Neural crest cell (in vitro differentiated cells): ENCODE measurements at regions not wholly inside any gene's neighbourhood (a gene's known extent, or its start where the extent isn't known, plus 50 kb on each side); places are given as distances from the start of the nearest gene placed in this dataset.
"Not testable (repeated sequence)": the region's sequence is repeated elsewhere in the genome, so short reads cannot be mapped to it uniquely, and the experiment has no call there.

ENCODE experiments used
- DNase-seq: peaks from one replicate; pipeline ENCODE4 v3.0.0; 2021; ENCODE audit warnings: low read depth, mixed read lengths, low spot score
- H3K27ac Mint-ChIP-seq: one replicate; pipeline ENCODE4 v1.8.0; 2021; ENCODE audit warnings: mild to moderate bottlenecking, mixed read lengths; ENCODE audit not compliant: unreplicated experiment
- H3K27me3 Mint-ChIP-seq: 2 replicates; pipeline ENCODE4 v1.8.0; 2021; ENCODE audit warnings: low read depth, mild to moderate bottlenecking, mixed read lengths
- H3K36me3 Mint-ChIP-seq: 2 replicates; pipeline ENCODE4 v1.8.0; 2021; ENCODE audit warnings: low read depth, mild to moderate bottlenecking, mixed read lengths
- H3K4me1 Mint-ChIP-seq: 2 replicates; pipeline ENCODE4 v1.8.0; 2021; ENCODE audit warnings: mixed read lengths
- H3K4me3 Mint-ChIP-seq: one replicate; pipeline ENCODE4 v1.8.0; 2021; ENCODE audit warnings: mild to moderate bottlenecking, mixed read lengths
- H3K9me3 Mint-ChIP-seq: 2 replicates; pipeline ENCODE4 v1.8.0; 2021; ENCODE audit warnings: mixed read lengths
- CTCF ChIP-seq: fragments of 200-600 bp; sonication (generic); conservative IDR thresholded peaks from 2 replicates; pipeline ENCODE4 v1.5.0; 2021; ENCODE audit warnings: antibody characterized with exemption, mild to moderate bottlenecking

- Mint-ChIP-seq H3K4me1 (peaks cover 33% of the 10 kb centered on the region), H3K4me3 (no peak overlapping the region)
These were observed 57.6 kb upstream of the PPP2R3B start for GRCh38 chrX:444305-444704.

GRCh38 chrX:445727-446126 is 59.0 kb upstream of the PPP2R3B start:
- peaks cover 17% of the 10 kb centered on the region for H3K27me3 Mint-ChIP-seq

More at GRCh38 chrX:444305-444704, 57.6 kb upstream of the PPP2R3B start:
- Mint-ChIP-seq H3K9me3 (peaks cover 12% of the 10 kb centered on the region), H3K27me3 (peaks cover 17% of the 10 kb centered on the region), H3K36me3 (peaks cover 10% of the 10 kb centered on the region), H3K27ac (no peak overlapping the region)
- no peak for DNase-seq
- no peak for TF ChIP-seq CTCF

GRCh38 chrX:446245-446644 is 59.5 kb upstream of the PPP2R3B start:
- H3K27me3 Mint-ChIP-seq = peaks cover 17% of the 10 kb centered on the region
- H3K36me3 Mint-ChIP-seq = no peaks in the 10 kb centered on the region
- H3K9me3 Mint-ChIP-seq = no peaks in the 10 kb centered on the region
- no peak overlapping the region for H3K4me3 Mint-ChIP-seq
- H3K4me1 Mint-ChIP-seq = peaks cover 24% of the 10 kb centered on the region
- no peak for TF ChIP-seq CTCF
- DNase-seq = no peak
- no peak overlapping the region for H3K27ac Mint-ChIP-seq

More at GRCh38 chrX:445727-446126, 59.0 kb upstream of the PPP2R3B start:
- H3K4me1 Mint-ChIP-seq = peaks cover 24% of the 10 kb centered on the region
- no peak overlapping the region for H3K27ac Mint-ChIP-seq
- H3K4me3 Mint-ChIP-seq = no peak overlapping the region
- TF ChIP-seq CTCF = no peak
- H3K9me3 Mint-ChIP-seq = no peaks in the 10 kb centered on the region
- DNase-seq = no peak
- H3K36me3 Mint-ChIP-seq = no peaks in the 10 kb centered on the region

- H3K36me3 Mint-ChIP-seq = no peaks in the 10 kb centered on the region
- TF ChIP-seq CTCF = no peak
- H3K4me1 Mint-ChIP-seq = peaks cover 23% of the 10 kb centered on the region
- no peaks in the 10 kb centered on the region for H3K9me3 Mint-ChIP-seq
- H3K27me3 Mint-ChIP-seq = peaks cover 18% of the 10 kb centered on the region
- no peak overlapping the region for H3K27ac Mint-ChIP-seq
- no peak overlapping the region for H3K4me3 Mint-ChIP-seq
- DNase-seq = no peak
These were observed 60.3 kb upstream of the PPP2R3B start for GRCh38 chrX:447052-447451.

- not testable (repeated sequence) for DNase-seq, H3K27ac Mint-ChIP-seq, H3K36me3 Mint-ChIP-seq, H3K4me3 Mint-ChIP-seq, H3K4me1 Mint-ChIP-seq, H3K9me3 Mint-ChIP-seq
- peaks cover 15% of the 10 kb centered on the region for H3K27me3 Mint-ChIP-seq
These were observed 65.0 kb upstream of the PPP2R3B start for GRCh38 chrX:451750-452149.

- peaks cover 22% of the 10 kb centered on the region for H3K27me3 Mint-ChIP-seq
- no peaks in the 10 kb centered on the region for H3K36me3 Mint-ChIP-seq
- H3K9me3 Mint-ChIP-seq = peaks cover 8% of the 10 kb centered on the region
- peaks cover 5% of the 10 kb centered on the region for H3K4me1 Mint-ChIP-seq
- no peak overlapping the region for H3K4me3 Mint-ChIP-seq
- TF ChIP-seq CTCF = no peak
- no peak for DNase-seq
- H3K27ac Mint-ChIP-seq = no peak overlapping the region
These were observed 65.9 kb upstream of the PPP2R3B start for GRCh38 chrX:452598-452997.

GRCh38 chrX:454514-454913 is 67.8 kb upstream of the PPP2R3B start:
- H3K4me1 Mint-ChIP-seq, H3K27ac Mint-ChIP-seq, H3K9me3 Mint-ChIP-seq, H3K36me3 Mint-ChIP-seq, DNase-seq, H3K4me3 Mint-ChIP-seq: not testable (repeated sequence)
- H3K27me3 Mint-ChIP-seq = peaks cover 22% of the 10 kb centered on the region
